ENCODE measurements at regions not wholly inside any gene's neighbourhood (a gene's known extent, or its start where the extent isn't known, plus 50 kb on each side); places are given as distances from the start of the nearest gene placed in this dataset.

GRCh38 chr3:40725031-40725430 lies 200.3 kb downstream of the ZNF621 start:
- Histone ChIP-seq H3K4me1 (ENCODE audit: insufficient read depth, low read length) (no peaks in the 10 kb centered on the region), H3K23me2 (ENCODE audit: insufficient read length, low read depth, low read length, poor library complexity, severe bottlenecking) (no peaks in the 10 kb centered on the region), H2BK12ac (ENCODE audit: insufficient read length, low read depth, low read length) (no peak overlapping the region), H2BK20ac (ENCODE audit: low read depth, low read length, poor library complexity, severe bottlenecking) (no peak overlapping the region), H3K18ac (ENCODE audit: insufficient read length, low read depth, low read length) (no peak overlapping the region), H4K91ac (ENCODE audit: insufficient read length, low read depth, low read length) (no peak overlapping the region), H4K5ac (ENCODE audit: insufficient read length, low read depth, low read length) (no peak overlapping the region), H3K79me2 (ENCODE audit: insufficient read depth, low read length) (no peaks in the 10 kb centered on the region), H3K4ac (ENCODE audit: low read depth, low read length) (no peak overlapping the region), H2BK120ac (ENCODE audit: low read depth, low read length, poor library complexity, severe bottlenecking) (no peak overlapping the region), H3K14ac (ENCODE audit: insufficient read depth, low read length) (no peak overlapping the region), H3K9me3 (ENCODE audit: control insufficient read depth, low read depth, low read length) (no peaks in the 10 kb centered on the region), H4K8ac (replicated peaks; ENCODE audit: insufficient read length, low read depth, low read length) (no peak overlapping the region), H3K23ac (ENCODE audit: insufficient read length, low read depth, low read length) (no peak overlapping the region), H2BK15ac (ENCODE audit: low read depth, low read length) (no peak overlapping the region), H3K4me2 (ENCODE audit: insufficient read depth, insufficient read length, low read length) (no peak overlapping the region), H4K20me1 (ENCODE audit: control insufficient read depth, insufficient read depth, insufficient read length) (no peaks in the 10 kb centered on the region), H3K27ac (ENCODE audit: insufficient read length, low read depth, low read length) (no peak overlapping the region), H3K27me3 (ENCODE audit: insufficient read depth, low read length) (no peaks in the 10 kb centered on the region), H2AK5ac (ENCODE audit: insufficient read length, low read length) (no peak overlapping the region), H3K79me1 (ENCODE audit: insufficient read depth, low read depth, low read length, poor library complexity, severe bottlenecking) (no peaks in the 10 kb centered on the region), H2AFZ (ENCODE audit: low read length) (no peak overlapping the region), H2BK5ac (ENCODE audit: insufficient read length, low read length) (no peak overlapping the region), H3T11ph (ENCODE audit: low read length) (no peak overlapping the region), H3K9ac (ENCODE audit: extremely low read depth, insufficient read length, low read length) (no peak overlapping the region), H3K56ac (ENCODE audit: insufficient read length, low read depth, low read length) (no peak overlapping the region)
- Mint-ChIP-seq H3K27me3 (ENCODE audit: low read depth) (no peaks in the 10 kb centered on the region; the same call in 1 of the 2 replicates), H3K27ac (no peak overlapping the region), H3K4me1 (no peaks in the 10 kb centered on the region; a peak in 1 of 4 replicates), H3K4me3 (no peak overlapping the region), H3K9me3 (peaks cover 13 to 15% of the 10 kb centered on the region in 2 experiments), H3K36me3 (ENCODE audit: insufficient read depth in 1 of 3, low read depth in 3 of 3) (peaks cover 1 to 16% (median 13%) of the 10 kb centered on the region in 3 experiments; a peak in 5 of 7 replicates)
- DNase-seq, result no peak
- no peak for TF ChIP-seq CTCF (conservative IDR thresholded peaks at IDR 0.05)

Measured in H9 (cell line).